H1 (cell line): ENCODE measurements at regions not wholly inside any gene's neighbourhood (a gene's known extent, or its start where the extent isn't known, plus 50 kb on each side); places are given as distances from the start of the nearest gene placed in this dataset.

Experiments used
- CTCF ChIA-PET: fragments of 300-600 bp; sonication (Branson Sonifier 250); formaldehyde crosslinking; loops from one replicate; lab custom pipeline; 2021; ENCODE audit not compliant: partially characterized antibody; lab: Charles Lee
- POLR2A ChIA-PET: fragments of 300-600 bp; sonication (Branson Sonifier 250); formaldehyde crosslinking; loops from one replicate; lab custom pipeline; 2021; ENCODE audit warnings: inconsistent platforms; ENCODE audit not compliant: partially characterized antibody; lab: Charles Lee
- DNase-seq, 2 experiments: peaks; one replicate each; pipeline versions ENCODE4 v3.0.0 to v3.0.0-alpha.2; 2010 to 2022; ENCODE audit warnings: low spot score in 2 of 2, low read depth in 1 of 2, mixed read lengths in 1 of 2
- FAIRE-seq: peaks from 2 replicates; lab custom pipeline; 2011; peaks lifted over from hg19 to GRCh38; lab: Jason Lieb, UNC
- H2AFZ ChIP-seq: 2 replicates; pipeline ENCODE4 v1.8.1; 2012; ENCODE audit warnings: low read length, inconsistent platforms
- H2AK5ac ChIP-seq: 2 replicates; pipeline ENCODE4 v1.6.1; 2013; ENCODE audit warnings: low read depth, low read length
- H2BK120ac ChIP-seq: replicated peaks from 2 replicates; pipeline ENCODE3; 2013; ENCODE audit warnings: low read depth, low read length, inconsistent platforms
- H2BK12ac ChIP-seq: 2 replicates; pipeline ENCODE4 v1.6.1; 2013; ENCODE audit warnings: low read depth, low read length
- H2BK15ac ChIP-seq: 2 replicates; pipeline ENCODE4 v1.6.1; 2013; ENCODE audit warnings: low read length
- H2BK20ac ChIP-seq: 2 replicates; pipeline ENCODE4 v1.6.1; 2013; ENCODE audit warnings: low read length
- H2BK5ac ChIP-seq: 2 replicates; pipeline ENCODE4 v1.6.1; 2013; ENCODE audit warnings: low read depth, low read length
- H3K14ac ChIP-seq: 2 replicates; pipeline ENCODE4 v1.6.1; 2013; ENCODE audit warnings: inconsistent platforms; ENCODE audit not compliant: insufficient read length
- H3K18ac ChIP-seq: 2 replicates; pipeline ENCODE4 v1.6.1; 2013; ENCODE audit warnings: low read length; ENCODE audit errors: extremely low read depth
- H3K23ac ChIP-seq: 2 replicates; pipeline ENCODE4 v1.6.1; 2013; ENCODE audit warnings: inconsistent platforms; ENCODE audit not compliant: insufficient read length
- H3K23me2 ChIP-seq: 2 replicates; pipeline ENCODE4 v1.6.1; 2013; ENCODE audit warnings: low read depth, low read length
- H3K27ac ChIP-seq: 2 replicates; pipeline ENCODE4 v1.6.1; 2011; ENCODE audit warnings: low read depth, low read length, inconsistent platforms
- H3K27me3 ChIP-seq, 4 experiments: replicated peaks in 1 of 4; 1 replicate in 1 of 4; 2 replicates in 3 of 4; pipeline versions ENCODE4 v1.6.1 to v1.8.1; 2011 to 2013; ENCODE audit warnings: low read length in 3 of 4, mild to moderate bottlenecking in 3 of 4, inconsistent platforms in 2 of 4, mixed read lengths in 2 of 4, moderate library complexity in 1 of 4; ENCODE audit not compliant: control insufficient read depth in 3 of 4, insufficient read depth in 3 of 4; ENCODE audit errors: extremely low read depth in 1 of 4
- H3K36me3 ChIP-seq, 4 experiments: 2 replicates each; pipeline versions ENCODE4 v1.6.1 to v1.8.1; 2011 to 2013; ENCODE audit warnings: mild to moderate bottlenecking in 4 of 4, low read length in 3 of 4, moderate library complexity in 2 of 4, control low read depth in 1 of 4, inconsistent platforms in 1 of 4; ENCODE audit not compliant: insufficient read depth in 4 of 4, control insufficient read depth in 2 of 4
- H3K4ac ChIP-seq: replicated peaks from 2 replicates; pipeline ENCODE3; 2013; ENCODE audit warnings: low read length, low read depth, mixed read lengths, inconsistent platforms; ENCODE audit not compliant: insufficient read length
- H3K4me1 ChIP-seq, 4 experiments: replicated peaks in 1 of 4; 1 replicate in 1 of 4; 2 replicates in 3 of 4; pipeline versions ENCODE4 v1.6.1 to v1.8.1; 2011 to 2013; ENCODE audit warnings: low read length in 3 of 4, inconsistent platforms in 2 of 4, mixed read lengths in 1 of 4; ENCODE audit not compliant: insufficient read depth in 4 of 4, control insufficient read depth in 3 of 4
- H3K4me2 ChIP-seq, 2 experiments: 2 replicates each; pipeline versions ENCODE4 v1.6.1 to v1.8.1; 2011 to 2013; ENCODE audit warnings: low read depth in 2 of 2, low read length in 2 of 2, control low read depth in 1 of 2, inconsistent platforms in 1 of 2, mild to moderate bottlenecking in 1 of 2; ENCODE audit not compliant: insufficient read depth in 1 of 2
- H3K4me3 ChIP-seq, 4 experiments: fragments of 200-600, 300-600 bp in 1 of 4; sonication (generic), shearing (Covaris generic), sonication (Bioruptor Twin) in 1 of 4; 2 replicates each; pipeline versions ENCODE4 v1.5.1 to v1.8.1; 2011 to 2016; ENCODE audit warnings: low read length in 4 of 4, low read depth in 3 of 4, control low read depth in 2 of 4, inconsistent platforms in 2 of 4, mild to moderate bottlenecking in 2 of 4, mixed read lengths in 1 of 4, moderate library complexity in 1 of 4; ENCODE audit not compliant: insufficient read depth in 2 of 4; ENCODE audit errors: extremely low read depth in 1 of 4
- H3K56ac ChIP-seq: replicated peaks from 2 replicates; pipeline ENCODE3; 2013; ENCODE audit warnings: low read depth, mild to moderate bottlenecking, mixed read lengths, low read length, inconsistent platforms; ENCODE audit not compliant: insufficient read length
- H3K79me1 ChIP-seq: 2 replicates; pipeline ENCODE4 v1.6.1; 2013; ENCODE audit warnings: low read depth, low read length, control low read depth
- H3K79me2 ChIP-seq, 2 experiments: 2 replicates each; pipeline versions ENCODE4 v1.6.1 to v1.8.1; 2012 to 2013; ENCODE audit warnings: low read length in 2 of 2, mild to moderate bottlenecking in 2 of 2, inconsistent platforms in 1 of 2; ENCODE audit not compliant: insufficient read depth in 2 of 2, control insufficient read depth in 1 of 2
- H3K9ac ChIP-seq, 4 experiments: replicated peaks in 1 of 4; 1 replicate in 1 of 4; 2 replicates in 3 of 4; pipeline versions ENCODE4 v1.6.1 to v1.8.1; 2011 to 2013; ENCODE audit warnings: low read depth in 3 of 4, low read length in 3 of 4, control low read depth in 2 of 4, mild to moderate bottlenecking in 2 of 4, moderate library complexity in 2 of 4, inconsistent platforms in 1 of 4; ENCODE audit errors: extremely low read depth in 1 of 4
- H3K9me3 ChIP-seq, 2 experiments: 2 replicates each; pipeline versions ENCODE4 v1.6.1 to v1.8.1; 2012 to 2013; ENCODE audit warnings: mild to moderate bottlenecking in 2 of 2, moderate library complexity in 2 of 2, control low read depth in 1 of 2, inconsistent platforms in 1 of 2, low read depth in 1 of 2, low read length in 1 of 2, mixed read lengths in 1 of 2; ENCODE audit not compliant: insufficient read depth in 2 of 2
- H4K20me1 ChIP-seq, 2 experiments: replicated peaks in 1 of 2; 2 replicates each; pipeline versions ENCODE3 to v1.8.1; 2011 to 2013; ENCODE audit warnings: inconsistent platforms in 2 of 2, low read length in 2 of 2, mild to moderate bottlenecking in 1 of 2; ENCODE audit not compliant: insufficient read depth in 2 of 2, control insufficient read depth in 1 of 2
- H4K5ac ChIP-seq: 2 replicates; pipeline ENCODE4 v1.6.1; 2013; ENCODE audit warnings: low read length, low read depth, mixed read lengths, inconsistent platforms; ENCODE audit not compliant: insufficient read length
- H4K8ac ChIP-seq: 2 replicates; pipeline ENCODE4 v1.8.0; 2013; ENCODE audit warnings: mild to moderate bottlenecking, moderate library complexity, low read length, inconsistent platforms; ENCODE audit not compliant: insufficient read depth; ENCODE audit errors: extremely low read depth
- H4K91ac ChIP-seq: replicated peaks from 2 replicates; pipeline ENCODE3; 2013; ENCODE audit warnings: low read length, mixed read lengths, inconsistent platforms; ENCODE audit not compliant: insufficient read length
- CBX8 ChIP-seq: fragments of 300-800, 300-1000 bp; sonication (generic); IDR thresholded peaks from 2 replicates; pipeline ENCODE4 v1.7.1; 2016; ENCODE audit warnings: low read depth, low read length, borderline replicate concordance
- CTBP2 ChIP-seq: IDR thresholded peaks from 2 replicates; pipeline ENCODE4 v1.7.0; 2011; ENCODE audit warnings: borderline replicate concordance, mild to moderate bottlenecking, moderate library complexity, mixed read lengths, low read length; ENCODE audit not compliant: insufficient read depth, insufficient read length
- SP1 ChIP-seq: IDR thresholded peaks from 2 replicates; pipeline ENCODE4 v1.6.1; 2011; ENCODE audit warnings: low read depth, low read length
- TBP ChIP-seq: IDR thresholded peaks from 2 replicates; pipeline ENCODE4 v1.6.1; 2011; ENCODE audit warnings: low read depth, low read length, improper control_type of control experiment
- WGBS, 2 experiments: shearing (Covaris generic) in 1 of 2; methylation state at CpG; one replicate each; pipeline versions ENCODE4 v1.1.6 to v1.1.7; 2013 to 2015; ENCODE audit warnings: low lambda C conversion rate in 2 of 2, mixed read lengths in 2 of 2, inconsistent platforms in 1 of 2, low coverage in 1 of 2, missing lambda C conversion rate in 1 of 2; ENCODE audit not compliant: insufficient replicate concordance in 2 of 2, insufficient coverage in 1 of 2, insufficient read length in 1 of 2; ENCODE audit errors: extremely low coverage in 1 of 2, missing lambda C conversion rate in 1 of 2; 5-methylcytosine and 5-hydroxymethylcytosine counted together

DNA sequence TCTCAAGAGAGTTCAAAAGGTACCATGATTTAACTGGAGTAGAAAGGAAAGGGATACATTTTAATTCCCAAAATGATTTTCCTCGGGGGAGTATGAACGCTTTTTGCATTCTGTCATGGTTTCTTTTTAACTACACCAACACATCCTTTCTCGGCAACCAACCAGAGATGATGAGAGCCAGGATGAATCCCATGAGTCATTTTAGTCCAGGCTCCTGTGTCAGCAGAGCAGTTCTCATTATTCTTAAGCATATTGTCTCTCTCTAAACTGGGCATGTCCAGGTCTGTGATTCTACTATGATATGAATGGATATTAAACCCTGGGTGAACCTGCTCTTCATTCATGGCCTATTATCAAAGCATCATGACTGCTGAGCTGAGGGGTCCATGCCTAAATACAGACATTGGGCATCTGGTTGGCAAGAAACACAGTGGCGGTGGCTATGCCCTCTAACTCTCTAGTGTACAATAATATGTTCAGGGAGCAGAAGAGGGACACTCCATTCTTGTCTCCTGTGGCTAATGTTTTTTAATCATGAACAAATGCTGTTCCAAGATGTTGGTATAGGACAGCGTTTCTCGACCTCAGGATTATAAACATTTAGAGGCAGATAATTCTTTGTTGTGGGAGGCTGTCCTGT lies 124.3 kb upstream of the ESRRG start:
- ChIA-PET POLR2A (no interaction called here), CTCF (no interaction called here)
- Histone ChIP-seq H3K14ac (no peak overlapping the region), H4K5ac (no peak overlapping the region), H3K4ac (no peak overlapping the region), H3K23ac (no peak overlapping the region), H3K9ac (no peak overlapping the region), H3K56ac (no peak overlapping the region), H2BK15ac (no peak overlapping the region), H3K4me1 (no peaks in the 10 kb centered on the region), H3K9me3 (no peaks in the 10 kb centered on the region), H3K4me2 (no peak overlapping the region), H4K8ac (no peak overlapping the region), H3K79me1 (no peaks in the 10 kb centered on the region), H3K36me3 (no peaks in the 10 kb centered on the region; a peak in 1 of 8 replicates), H3K27me3 (no peaks in the 10 kb centered on the region), H4K91ac (no peak overlapping the region), H2BK12ac (no peak overlapping the region), H3K23me2 (no peaks in the 10 kb centered on the region), H2BK120ac (no peak overlapping the region), H3K79me2 (no peaks in the 10 kb centered on the region), H2BK20ac (no peak overlapping the region), H2BK5ac (no peak overlapping the region), H3K27ac (no peak overlapping the region), H3K18ac (no peak overlapping the region), H3K4me3 (no peak overlapping the region), H2AK5ac (no peak overlapping the region), H4K20me1 (no peaks in the 10 kb centered on the region), H2AFZ (no peak overlapping the region)
- FAIRE-seq (no peak), DNase-seq (no peak)
- WGBS, 2 experiments = 95% methylated on average over 6 of the region's 6 CpGs; no CpG with 5 or more reads in 1 of the 2 experiments
- TF ChIP-seq SP1 (no peak), CBX8 (no peak), CTBP2 (no peak), TBP (no peak)
